Right lobe of liver (tissue), 4 donors: ENCODE measurements at regions not wholly inside any gene's neighbourhood (a gene's known extent, or its start where the extent isn't known, plus 50 kb on each side); places are given as distances from the start of the nearest gene placed in this dataset.

ENCODE experiments used
- CTCF ChIP-seq, 4 donors: fragments of 200-600 bp in 3 of 4; fragments of 450-650 bp in 1 of 4; IDR thresholded peaks; one replicate each; pipeline versions ENCODE4 v1.5.1 to v1.8.0; 2016 to 2022; ENCODE audit warnings: antibody characterized with exemption in 4 of 4, mild to moderate bottlenecking in 2 of 4
- POLR2A ChIP-seq: fragments of 450-650 bp; IDR thresholded peaks from one replicate; pipeline ENCODE4 v1.6.1; 2017; ENCODE audit warnings: antibody characterized with exemption, mild to moderate bottlenecking
- donor health status: DM: no; HTN: no; CAD: no.
- donor health status: DM: no; HTN: no; CAD: no.
- donor health status: DM: no; HTN: yes; CAD: no.

- no peak for TF ChIP-seq POLR2A
- TF ChIP-seq CTCF (IDR thresholded peaks at IDR 0.05), result no peak
These were observed 450.8 kb downstream of the PTPRU start for GRCh38 chr1:29687166-29687565.
